H9 (cell line): ENCODE measurements at regions not wholly inside any gene's neighbourhood (a gene's known extent, or its start where the extent isn't known, plus 50 kb on each side); places are given as distances from the start of the nearest gene placed in this dataset.

Source experiments
- DNase-seq: peaks from one replicate; pipeline ENCODE4 v3.0.0-alpha.2; 2017
- H2AFZ ChIP-seq: one replicate; pipeline ENCODE4 v1.6.1; 2013; ENCODE audit warnings: mild to moderate bottlenecking, low read length, control low read depth, moderate library complexity
- H2AK5ac ChIP-seq: 2 replicates; pipeline ENCODE4 v1.6.1; 2013; ENCODE audit warnings: low read length, control low read depth, mixed read lengths; ENCODE audit not compliant: insufficient read length
- H2BK120ac ChIP-seq: one replicate; pipeline ENCODE4 v1.6.1; 2013; ENCODE audit warnings: low read depth, mild to moderate bottlenecking, low read length, control low read depth, inconsistent platforms; ENCODE audit not compliant: poor library complexity, severe bottlenecking
- H2BK12ac ChIP-seq: 2 replicates; pipeline ENCODE4 v1.6.1; 2013; ENCODE audit warnings: low read length, control low read depth, mixed read lengths, low read depth; ENCODE audit not compliant: insufficient read length
- H2BK15ac ChIP-seq: 2 replicates; pipeline ENCODE4 v1.6.1; 2013; ENCODE audit warnings: low read depth, low read length, control low read depth
- H2BK20ac ChIP-seq: one replicate; pipeline ENCODE4 v1.6.1; 2013; ENCODE audit warnings: low read depth, mild to moderate bottlenecking, low read length, control low read depth, inconsistent platforms; ENCODE audit not compliant: poor library complexity, severe bottlenecking
- H2BK5ac ChIP-seq: 2 replicates; pipeline ENCODE4 v1.6.1; 2013; ENCODE audit warnings: low read length, control low read depth, mixed read lengths; ENCODE audit not compliant: insufficient read length
- H3K14ac ChIP-seq: 2 replicates; pipeline ENCODE4 v1.6.1; 2013; ENCODE audit warnings: low read length, control low read depth; ENCODE audit not compliant: insufficient read depth
- H3K18ac ChIP-seq: 2 replicates; pipeline ENCODE4 v1.6.1; 2013; ENCODE audit warnings: low read depth, mild to moderate bottlenecking, mixed read lengths, low read length, control low read depth; ENCODE audit not compliant: insufficient read length
- H3K23ac ChIP-seq: 2 replicates; pipeline ENCODE4 v1.6.1; 2013; ENCODE audit warnings: low read length, control low read depth, mixed read lengths, low read depth; ENCODE audit not compliant: insufficient read length
- H3K23me2 ChIP-seq: 2 replicates; pipeline ENCODE4 v1.6.1; 2013; ENCODE audit warnings: low read depth, mild to moderate bottlenecking, mixed read lengths, low read length, control low read depth; ENCODE audit not compliant: insufficient read length, poor library complexity, severe bottlenecking
- H3K27ac ChIP-seq: 2 replicates; pipeline ENCODE4 v1.5.1; 2013; ENCODE audit warnings: low read length, control low read depth, mixed read lengths, low read depth; ENCODE audit not compliant: insufficient read length
- H3K27me3 ChIP-seq: 2 replicates; pipeline ENCODE4 v1.6.1; 2013; ENCODE audit warnings: low read length, control low read depth, inconsistent platforms; ENCODE audit not compliant: insufficient read depth
- H3K4ac ChIP-seq: 2 replicates; pipeline ENCODE4 v1.6.1; 2013; ENCODE audit warnings: low read depth, mild to moderate bottlenecking, control low read depth, inconsistent platforms, low read length, moderate library complexity
- H3K4me1 ChIP-seq: 2 replicates; pipeline ENCODE4 v1.6.1; 2013; ENCODE audit warnings: low read length, control low read depth, inconsistent platforms; ENCODE audit not compliant: insufficient read depth
- H3K4me2 ChIP-seq: 2 replicates; pipeline ENCODE4 v1.6.1; 2013; ENCODE audit warnings: low read length, control low read depth, mixed read lengths; ENCODE audit not compliant: insufficient read length, insufficient read depth
- H3K56ac ChIP-seq: 2 replicates; pipeline ENCODE4 v1.6.1; 2013; ENCODE audit warnings: low read depth, mild to moderate bottlenecking, mixed read lengths, low read length, control low read depth; ENCODE audit not compliant: insufficient read length
- H3K79me1 ChIP-seq: 2 replicates; pipeline ENCODE4 v1.6.1; 2013; ENCODE audit warnings: low read depth, mild to moderate bottlenecking, moderate library complexity, low read length, control low read depth, inconsistent platforms; ENCODE audit not compliant: insufficient read depth, poor library complexity, severe bottlenecking
- H3K79me2 ChIP-seq: 2 replicates; pipeline ENCODE4 v1.6.1; 2013; ENCODE audit warnings: low read length, control low read depth, inconsistent platforms; ENCODE audit not compliant: insufficient read depth
- H3K9ac ChIP-seq: 2 replicates; pipeline ENCODE4 v1.6.1; 2013; ENCODE audit warnings: low read length, control low read depth, mixed read lengths; ENCODE audit not compliant: insufficient read length; ENCODE audit errors: extremely low read depth
- H3K9me3 ChIP-seq: one replicate; pipeline ENCODE4 v1.6.1; 2013; ENCODE audit warnings: low read depth, low read length, inconsistent platforms; ENCODE audit not compliant: control insufficient read depth
- H3T11ph ChIP-seq: one replicate; pipeline ENCODE4 v1.6.1; 2013; ENCODE audit warnings: mild to moderate bottlenecking, low read length, control low read depth, inconsistent platforms
- H4K20me1 ChIP-seq: one replicate; pipeline ENCODE4 v1.6.1; 2013; ENCODE audit not compliant: control insufficient read depth, insufficient read length, insufficient read depth
- H4K5ac ChIP-seq: 2 replicates; pipeline ENCODE4 v1.6.1; 2013; ENCODE audit warnings: low read depth, mild to moderate bottlenecking, mixed read lengths, low read length, control low read depth; ENCODE audit not compliant: insufficient read length
- H4K8ac ChIP-seq: replicated peaks from 2 replicates; pipeline ENCODE4 v1.6.1; 2013; ENCODE audit warnings: low read length, control low read depth, mixed read lengths, low read depth; ENCODE audit not compliant: insufficient read length
- H4K91ac ChIP-seq: 2 replicates; pipeline ENCODE4 v1.6.1; 2013; ENCODE audit warnings: low read depth, mild to moderate bottlenecking, moderate library complexity, mixed read lengths, low read length, control low read depth; ENCODE audit not compliant: insufficient read length
- H3K27ac Mint-ChIP-seq, 3 experiments: 2 replicates in 2 of 3; 3 replicates in 1 of 3; pipeline ENCODE4 v1.8.0; 2020 to 2021; ENCODE audit warnings: mixed read lengths in 3 of 3, mild to moderate bottlenecking in 1 of 3, moderate library complexity in 1 of 3
- H3K27me3 Mint-ChIP-seq: 2 replicates; pipeline ENCODE4 v1.8.0; 2021; ENCODE audit warnings: low read depth, mild to moderate bottlenecking, moderate library complexity, mixed read lengths
- H3K36me3 Mint-ChIP-seq, 3 experiments: 2 replicates in 2 of 3; 3 replicates in 1 of 3; pipeline ENCODE4 v1.8.0; 2020 to 2021; ENCODE audit warnings: low read depth in 3 of 3, mixed read lengths in 3 of 3; ENCODE audit not compliant: insufficient read depth in 1 of 3
- H3K4me1 Mint-ChIP-seq, 2 experiments: 2 replicates each; pipeline ENCODE4 v1.8.0; 2020; ENCODE audit warnings: mixed read lengths in 2 of 2
- H3K4me3 Mint-ChIP-seq, 2 experiments: 2 replicates in 1 of 2; 3 replicates in 1 of 2; pipeline ENCODE4 v1.8.0; 2020 to 2021; ENCODE audit warnings: mild to moderate bottlenecking in 2 of 2, mixed read lengths in 2 of 2, moderate library complexity in 1 of 2
- H3K9me3 Mint-ChIP-seq, 2 experiments: 2 replicates in 1 of 2; 3 replicates in 1 of 2; pipeline ENCODE4 v1.8.0; 2020; ENCODE audit warnings: mild to moderate bottlenecking in 2 of 2, mixed read lengths in 2 of 2, moderate library complexity in 1 of 2
- WGBS: extraction: QIAGEN DNeasy Blood & Tissue Kit; methylation state at CpG from one replicate; pipeline ENCODE4 v1.1.7; 2013; ENCODE audit warnings: missing lambda C conversion rate, low lambda C conversion rate, mixed read lengths; ENCODE audit not compliant: insufficient read length; ENCODE audit errors: extremely low coverage; 5-methylcytosine and 5-hydroxymethylcytosine counted together
- TF ChIP-seq, protein P1 (sequence below): fragments of 200-600 bp; sonication (generic); conservative IDR thresholded peaks from 3 replicates; pipeline ENCODE4 v1.8.0; 2021; ENCODE audit warnings: antibody characterized with exemption, mild to moderate bottlenecking

DNA sequence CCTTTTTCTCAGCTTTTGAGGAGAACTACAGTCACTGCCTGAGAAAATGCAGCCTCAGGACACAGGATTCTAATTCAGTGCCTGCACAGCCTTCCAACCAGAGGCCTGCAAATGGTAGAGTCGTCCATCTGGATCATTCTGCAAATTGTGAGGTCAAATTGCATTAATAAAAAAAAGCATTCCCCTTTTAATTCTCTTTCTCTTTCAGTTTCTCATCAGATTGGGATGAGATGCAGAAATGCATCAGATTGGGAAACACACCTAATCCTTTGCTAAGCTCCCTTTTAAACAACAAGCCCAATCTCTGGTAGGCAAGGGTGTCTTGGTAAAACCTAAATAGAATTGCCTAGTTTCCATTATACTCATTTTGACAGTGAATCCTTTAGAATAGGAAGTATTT is 838.8 kb downstream of the MAFB start:
- Histone ChIP-seq H4K91ac (no peak overlapping the region), H3K9ac (no peak overlapping the region), H4K5ac (no peak overlapping the region), H3K9me3 (no peaks in the 10 kb centered on the region), H2AK5ac (no peak overlapping the region), H3K4me2 (no peak overlapping the region), H3K4me1 (no peaks in the 10 kb centered on the region), H2BK5ac (no peak overlapping the region), H3K4ac (no peak overlapping the region), H4K20me1 (no peaks in the 10 kb centered on the region), H2AFZ (no peak overlapping the region), H3K14ac (no peak overlapping the region), H3T11ph (no peak overlapping the region), H2BK20ac (no peak overlapping the region), H3K79me1 (no peaks in the 10 kb centered on the region), H3K18ac (no peak overlapping the region), H4K8ac (no peak overlapping the region), H2BK15ac (no peak overlapping the region), H3K56ac (no peak overlapping the region), H3K79me2 (no peaks in the 10 kb centered on the region), H3K27ac (no peak overlapping the region), H3K23me2 (no peaks in the 10 kb centered on the region), H3K27me3 (no peaks in the 10 kb centered on the region), H2BK120ac (no peak overlapping the region), H3K23ac (no peak overlapping the region), H2BK12ac (no peak overlapping the region)
- Mint-ChIP-seq H3K36me3 (no peaks in the 10 kb centered on the region), H3K4me1 (peaks cover 24 to 38% of the 10 kb centered on the region in 2 experiments), H3K27ac (no peak overlapping the region), H3K9me3 (no peaks in the 10 kb centered on the region; a peak in 1 of 5 replicates), H3K4me3 (no peak overlapping the region), H3K27me3 (no peaks in the 10 kb centered on the region; the same call in 1 of the 2 replicates)
- WGBS, result no CpG with 5 or more reads among the region's 1 CpG
- TF ChIP-seq, protein P1, sequence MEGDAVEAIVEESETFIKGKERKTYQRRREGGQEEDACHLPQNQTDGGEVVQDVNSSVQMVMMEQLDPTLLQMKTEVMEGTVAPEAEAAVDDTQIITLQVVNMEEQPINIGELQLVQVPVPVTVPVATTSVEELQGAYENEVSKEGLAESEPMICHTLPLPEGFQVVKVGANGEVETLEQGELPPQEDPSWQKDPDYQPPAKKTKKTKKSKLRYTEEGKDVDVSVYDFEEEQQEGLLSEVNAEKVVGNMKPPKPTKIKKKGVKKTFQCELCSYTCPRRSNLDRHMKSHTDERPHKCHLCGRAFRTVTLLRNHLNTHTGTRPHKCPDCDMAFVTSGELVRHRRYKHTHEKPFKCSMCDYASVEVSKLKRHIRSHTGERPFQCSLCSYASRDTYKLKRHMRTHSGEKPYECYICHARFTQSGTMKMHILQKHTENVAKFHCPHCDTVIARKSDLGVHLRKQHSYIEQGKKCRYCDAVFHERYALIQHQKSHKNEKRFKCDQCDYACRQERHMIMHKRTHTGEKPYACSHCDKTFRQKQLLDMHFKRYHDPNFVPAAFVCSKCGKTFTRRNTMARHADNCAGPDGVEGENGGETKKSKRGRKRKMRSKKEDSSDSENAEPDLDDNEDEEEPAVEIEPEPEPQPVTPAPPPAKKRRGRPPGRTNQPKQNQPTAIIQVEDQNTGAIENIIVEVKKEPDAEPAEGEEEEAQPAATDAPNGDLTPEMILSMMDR, result no peak
- no peak for DNase-seq
